Activated T-cell treated with anti-CD3 and anti-CD28 coated beads for 1 hour (primary cell): ENCODE measurements at regions not wholly inside any gene's neighbourhood (a gene's known extent, or its start where the extent isn't known, plus 50 kb on each side); places are given as distances from the start of the nearest gene placed in this dataset.
"Not testable (repeated sequence)": the region's sequence is repeated elsewhere in the genome, so short reads cannot be mapped to it uniquely, and the experiment has no call there.

ENCODE experiments used
- DNase-seq: peaks from one replicate; pipeline ENCODE4 v3.0.0-alpha.2; 2020; ENCODE audit warnings: low read depth

DNA sequence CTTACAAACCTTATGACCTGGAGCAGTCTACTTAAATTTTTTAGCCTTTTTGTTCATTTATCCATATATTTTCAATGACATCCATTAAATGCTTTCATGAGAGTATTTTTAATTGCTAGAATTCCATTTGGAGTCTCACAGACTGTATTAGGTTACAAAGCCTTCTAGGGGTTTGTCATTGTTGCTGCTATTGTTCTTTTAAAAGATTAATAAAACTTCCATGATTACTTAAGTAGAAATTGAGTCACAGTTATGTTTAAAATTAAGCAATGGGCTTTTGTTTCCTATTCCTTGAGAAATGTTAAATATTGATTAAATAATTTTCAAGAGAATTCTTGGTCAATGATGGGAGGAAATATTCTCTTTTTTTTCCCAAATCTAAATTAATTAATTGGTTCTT, 1408.4 kb upstream of the RAG2 start:
- no peak for DNase-seq

- no peak for DNase-seq
Measured at GRCh38 chr11:38005597-38005996, 1407.6 kb upstream of the RAG2 start.

- DNase-seq = no peak
Measured at GRCh38 chr11:37999171-37999570, 1401.1 kb upstream of the RAG2 start.

DNA sequence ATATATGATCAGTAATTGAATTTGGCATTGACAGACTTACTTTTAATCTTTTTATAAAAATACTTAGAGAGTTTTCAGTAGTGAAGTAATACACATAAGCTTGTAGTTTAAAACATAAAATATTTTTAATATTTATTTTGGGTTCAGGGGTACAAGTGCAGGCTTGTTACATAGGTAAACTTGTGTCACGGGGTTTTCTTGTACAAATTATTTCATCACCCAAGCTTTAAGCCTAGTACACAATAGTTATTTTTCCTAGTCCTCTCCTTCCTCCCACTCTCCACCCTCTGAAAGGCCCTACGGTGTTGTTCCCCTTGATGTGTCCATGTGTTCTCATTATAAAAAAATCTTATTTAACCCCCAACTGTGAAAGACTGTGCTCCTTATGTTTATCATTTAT, 1397.8 kb upstream of the RAG2 start:
- no peak for DNase-seq

- DNase-seq = no peak
Measured at GRCh38 chr11:37988031-37988430, 1390.0 kb upstream of the RAG2 start.

DNA sequence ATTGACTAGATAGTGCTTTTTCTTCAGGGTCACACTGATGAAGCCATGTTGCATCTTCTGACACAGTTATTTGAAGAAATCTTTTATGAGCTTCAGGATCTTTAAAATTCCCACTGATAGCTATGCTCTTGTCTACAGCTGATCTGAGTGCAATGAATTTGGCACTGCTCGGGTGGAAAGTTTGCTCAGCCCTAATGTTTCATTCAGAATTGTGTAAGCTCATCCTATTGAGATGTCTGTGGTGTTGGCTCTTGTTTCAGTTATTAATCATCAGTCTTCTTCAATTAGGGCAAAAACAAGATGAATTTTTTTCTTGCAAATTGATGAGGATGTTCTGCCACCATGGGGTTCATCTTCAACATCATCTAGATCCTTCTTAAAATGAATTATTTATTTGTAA, 1387.0 kb upstream of the RAG2 start:
- no peak for DNase-seq

DNA sequence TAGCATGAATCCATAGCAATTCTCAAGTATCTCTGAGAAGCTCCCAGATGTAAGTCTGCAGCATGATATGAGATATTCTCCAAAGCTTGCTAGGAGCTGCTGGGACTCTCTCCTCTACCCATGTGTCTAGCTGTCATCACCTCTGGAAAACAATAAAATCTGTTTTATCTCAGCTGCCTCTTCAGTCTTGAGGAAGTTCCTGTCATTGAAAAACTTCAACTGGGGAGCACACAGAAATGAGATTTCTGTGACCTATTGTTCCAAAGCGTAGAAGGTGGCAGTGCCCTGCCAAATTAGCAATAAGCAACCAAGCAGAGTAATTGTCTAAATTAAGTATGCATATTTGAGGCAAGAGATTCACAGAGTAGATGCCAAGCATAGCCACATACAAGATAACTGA, 1380.6 kb upstream of the RAG2 start:
- no peak for DNase-seq

- DNase-seq = no peak
Measured at GRCh38 chr11:37973941-37974340, 1375.9 kb upstream of the RAG2 start.

DNA sequence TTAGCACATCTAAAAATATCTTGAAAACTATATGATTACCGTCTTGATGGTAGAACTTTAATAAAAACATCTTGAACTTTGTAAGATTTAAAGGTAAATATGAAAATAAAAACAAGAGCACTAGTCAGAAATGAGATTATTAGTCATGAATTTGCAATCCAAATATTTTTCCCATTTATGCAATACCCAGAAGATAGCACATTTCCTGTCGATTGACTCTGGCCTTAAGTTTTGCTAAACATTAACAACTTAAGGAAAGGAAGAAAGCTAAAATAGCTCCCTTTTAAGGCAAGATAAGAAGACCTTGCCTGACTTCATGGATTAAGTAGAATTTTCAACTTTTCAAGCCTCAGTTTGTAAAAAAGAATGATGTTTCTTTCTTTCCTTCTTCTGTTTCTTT, 1374.7 kb upstream of the RAG2 start:
- no peak for DNase-seq

- DNase-seq = not testable (repeated sequence)
Measured at GRCh38 chr11:37969336-37969735, 1371.3 kb upstream of the RAG2 start.

- DNase-seq = no peak
Measured at GRCh38 chr11:37968148-37968547, 1370.1 kb upstream of the RAG2 start.

GRCh38 chr11:37967635-37968034, 1369.6 kb upstream of the RAG2 start:
- no peak for DNase-seq

DNA sequence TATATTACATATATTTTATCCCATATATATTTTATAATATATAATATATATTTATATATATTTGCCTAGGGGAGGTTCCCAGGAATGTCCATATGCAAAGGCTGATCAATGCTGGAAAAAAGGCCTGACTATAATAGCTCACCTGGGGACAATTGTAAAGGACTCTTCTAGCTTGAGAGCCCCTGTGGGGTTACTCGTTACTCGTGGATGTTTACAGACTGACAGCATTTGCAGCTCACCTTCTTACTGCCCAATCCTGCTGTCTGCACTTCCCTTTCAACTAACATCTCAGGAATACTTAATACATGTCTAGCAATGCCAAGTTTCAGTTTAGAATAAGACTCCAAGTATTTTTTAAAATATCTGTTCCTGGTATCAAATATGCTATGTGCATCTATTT, 1365.4 kb upstream of the RAG2 start:
- DNase-seq = no peak

- DNase-seq = no peak
Measured at GRCh38 chr11:37957717-37958116, 1359.7 kb upstream of the RAG2 start.

- no peak for DNase-seq
Measured at GRCh38 chr11:37951996-37952395, 1354.0 kb upstream of the RAG2 start.

DNA sequence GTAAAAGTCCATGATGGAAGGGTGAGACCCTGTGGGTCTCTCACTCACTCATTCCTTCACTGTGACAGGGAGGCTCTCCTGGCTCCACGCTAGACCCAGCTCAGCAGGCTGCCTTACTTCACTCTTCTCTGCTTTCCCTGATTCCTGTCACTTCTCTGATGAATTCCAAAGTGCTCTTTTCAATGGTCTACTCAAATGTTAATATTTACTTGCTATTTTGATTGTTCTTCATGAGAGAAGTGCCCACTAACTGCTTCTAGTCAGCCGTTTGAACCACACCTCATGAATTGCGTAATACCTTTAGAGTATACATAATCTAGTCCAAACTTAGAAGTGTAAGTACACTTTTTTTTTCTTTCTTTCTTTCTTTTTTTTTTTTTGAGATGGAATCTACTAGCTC, 1350.2 kb upstream of the RAG2 start:
- no peak for DNase-seq

DNA sequence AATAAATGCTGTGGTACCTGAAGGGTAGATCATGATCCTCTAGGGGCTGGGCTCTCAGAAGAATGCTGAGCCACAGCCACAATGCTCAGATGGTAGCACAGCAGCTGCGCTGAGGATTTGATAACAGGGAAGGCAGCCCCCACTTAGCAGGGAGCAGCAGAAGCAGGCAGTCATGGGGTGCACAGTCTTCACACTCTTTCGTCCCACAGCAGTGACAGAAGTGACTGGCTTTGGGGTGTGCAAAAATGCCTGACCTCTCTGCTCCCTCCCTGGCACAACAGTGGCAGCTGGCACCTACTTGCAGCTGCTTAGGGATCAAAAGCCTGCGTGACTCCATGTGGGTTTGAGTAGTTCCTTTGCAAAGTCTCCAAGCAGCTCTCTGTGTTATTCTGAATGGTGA, 1349.8 kb upstream of the RAG2 start:
- no peak for DNase-seq

DNA sequence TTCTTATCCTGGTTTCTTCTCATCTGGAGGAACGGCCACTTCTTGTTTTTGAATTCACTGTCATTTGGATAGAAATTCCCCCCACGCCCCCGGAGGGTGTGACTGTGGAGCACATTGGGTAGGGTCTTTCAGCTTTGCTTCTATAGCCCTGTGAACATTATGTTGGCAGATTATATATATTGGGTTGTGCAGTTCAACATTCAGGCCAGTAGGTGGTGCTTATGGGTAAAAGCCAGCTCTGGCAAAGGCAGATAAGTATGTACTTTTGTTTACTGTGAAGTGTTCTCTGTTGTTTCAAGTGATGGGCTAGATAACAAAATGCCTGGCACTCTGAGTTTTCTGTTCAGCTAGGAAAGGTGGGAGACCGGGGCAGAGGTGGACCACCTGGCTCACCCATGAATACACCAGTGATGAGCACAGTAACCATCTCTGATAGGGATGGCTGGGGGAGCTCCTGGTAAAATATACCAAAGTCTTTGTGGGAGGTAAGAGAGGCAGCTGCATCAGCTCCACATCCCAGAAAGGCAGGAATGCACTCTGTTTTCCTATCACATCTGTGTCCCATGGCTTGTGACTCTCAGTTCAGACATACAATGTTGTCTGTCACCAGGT, 1348.2 kb upstream of the RAG2 start:
- no peak for DNase-seq

DNA sequence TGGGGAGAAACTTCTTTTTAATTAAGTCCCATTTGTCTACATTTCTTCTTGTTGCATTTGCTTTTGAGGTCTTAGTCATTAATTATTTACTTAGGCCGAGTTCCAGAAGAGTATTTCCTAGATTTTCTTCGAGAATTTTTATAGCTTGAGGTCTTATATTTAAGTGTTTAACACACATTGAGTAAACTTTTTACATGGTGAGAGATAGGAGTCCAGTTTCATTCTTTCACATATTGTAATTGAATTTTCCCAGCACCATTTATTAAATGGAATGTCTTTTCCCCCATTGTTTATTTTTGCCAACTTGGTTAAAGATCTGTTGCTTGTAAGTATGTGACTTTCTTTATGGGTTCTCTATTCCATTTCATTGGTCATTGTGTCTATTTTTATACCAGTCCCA, 1344.0 kb upstream of the RAG2 start:
- DNase-seq = no peak

GRCh38 chr11:37929100-37929653, 1331.1 kb upstream of the RAG2 start:
- DNase-seq = no peak

DNA sequence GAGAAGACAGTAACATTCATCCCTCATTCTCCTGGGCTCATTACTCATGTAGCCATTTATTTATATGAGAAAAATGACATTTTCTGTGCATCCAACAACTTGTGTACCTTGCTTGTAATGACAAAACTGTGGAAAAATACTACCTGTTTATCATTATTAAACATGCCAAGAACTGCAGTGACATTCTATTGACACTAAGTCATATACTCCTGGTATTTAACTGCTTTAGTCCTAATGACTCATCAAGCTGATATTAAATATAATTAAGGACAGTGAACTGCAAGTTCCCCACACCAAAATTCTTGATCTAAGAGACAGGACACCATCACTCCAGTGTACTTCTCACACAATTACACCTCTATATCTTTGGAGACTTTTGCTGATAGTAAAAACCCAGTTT, 1328.7 kb upstream of the RAG2 start:
- no peak for DNase-seq

- no peak for DNase-seq
Measured at GRCh38 chr11:37916331-37916730, 1318.3 kb upstream of the RAG2 start.

- DNase-seq = no peak
Measured at GRCh38 chr11:37914859-37915258, 1316.8 kb upstream of the RAG2 start.

GRCh38 chr11:37908219-37908548, 1310.1 kb upstream of the RAG2 start:
- no peak for DNase-seq
